Karpas-422 (cell line): ENCODE measurements at regions not wholly inside any gene's neighbourhood (a gene's known extent, or its start where the extent isn't known, plus 50 kb on each side); places are given as distances from the start of the nearest gene placed in this dataset.

ENCODE experiments used
- DNase-seq: peaks from one replicate; pipeline ENCODE4 v3.0.0-alpha.2; 2015
- H2AFZ ChIP-seq: fragments of 200-600 bp; sonication (generic); 2 replicates; pipeline ENCODE4 v1.6.1; 2014; ENCODE audit warnings: antibody characterized with exemption, low read length, mixed read lengths
- H3K27ac ChIP-seq: fragments of 200-600 bp; sonication (generic); 2 replicates; pipeline ENCODE4 v1.5.1; 2014; ENCODE audit warnings: mild to moderate bottlenecking, low read length, moderate library complexity
- H3K27me3 ChIP-seq: fragments of 200-600 bp; sonication (generic); 2 replicates; pipeline ENCODE4 v1.6.1; 2014; ENCODE audit warnings: low read length, mixed read lengths
- H3K36me3 ChIP-seq: fragments of 200-600 bp; sonication (generic); 2 replicates; pipeline ENCODE4 v1.6.1; 2014; ENCODE audit warnings: low read length, mixed read lengths; ENCODE audit not compliant: insufficient read depth
- H3K4me1 ChIP-seq: fragments of 200-600 bp; sonication (generic); 2 replicates; pipeline ENCODE4 v1.6.1; 2014; ENCODE audit warnings: mild to moderate bottlenecking, low read length, mixed read lengths
- H3K4me2 ChIP-seq: fragments of 200-600 bp; sonication (generic); 2 replicates; pipeline ENCODE4 v1.6.1; 2014; ENCODE audit warnings: low read length, low read depth, mild to moderate bottlenecking; ENCODE audit not compliant: poor library complexity, severe bottlenecking
- H3K4me3 ChIP-seq: fragments of 200-600 bp; sonication (generic); 2 replicates; pipeline ENCODE4 v1.5.1; 2014; ENCODE audit warnings: mild to moderate bottlenecking, antibody characterized with exemption, low read length, mixed read lengths
- H3K79me2 ChIP-seq: fragments of 200-600 bp; sonication (generic); 2 replicates; pipeline ENCODE4 v1.6.1; 2014; ENCODE audit warnings: mild to moderate bottlenecking, low read length, mixed read lengths
- H3K9ac ChIP-seq: fragments of 200-600 bp; sonication (generic); 2 replicates; pipeline ENCODE4 v1.6.0; 2014; ENCODE audit warnings: low read length
- H3K9me2 ChIP-seq: fragments of 200-600 bp; sonication (generic), shearing (Covaris generic); replicated peaks from 2 replicates; pipeline ENCODE4 v1.6.0; 2014; ENCODE audit warnings: mild to moderate bottlenecking, low read length, moderate library complexity; ENCODE audit not compliant: insufficient read depth
- H3K9me3 ChIP-seq: fragments of 300-700, 200-600 bp; sonication (generic); 2 replicates; pipeline ENCODE4 v1.6.1; 2014; ENCODE audit warnings: low read length, mixed read lengths
- H4K20me1 ChIP-seq: fragments of 200-600 bp; sonication (generic); 2 replicates; pipeline ENCODE4 v1.6.1; 2014; ENCODE audit warnings: mild to moderate bottlenecking, antibody characterized with exemption, low read length, low read depth; ENCODE audit not compliant: insufficient read depth

DNA sequence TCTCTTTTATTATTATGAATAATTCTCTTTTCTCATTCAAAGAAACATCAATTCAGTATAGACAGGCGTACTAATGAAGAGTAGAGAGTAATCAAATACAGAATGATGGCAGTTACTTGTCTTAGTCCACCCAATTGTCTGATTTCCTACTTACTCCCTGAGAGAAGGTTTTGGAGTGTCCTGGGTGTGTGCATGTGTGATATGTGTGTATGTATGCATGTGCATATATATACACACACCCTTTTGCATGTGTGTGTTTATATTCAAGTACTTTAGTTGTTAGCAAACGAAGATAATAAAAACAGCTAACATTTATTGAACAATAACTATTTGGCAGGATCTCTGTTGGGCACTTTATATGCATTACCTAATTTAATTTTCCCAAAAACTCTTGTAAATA is 63.2 kb upstream of the CCDC190 start:
- H3K4me3 ChIP-seq = no peak overlapping the region
- H3K27me3 ChIP-seq = no peaks in the 10 kb centered on the region
- H3K79me2 ChIP-seq = no peaks in the 10 kb centered on the region
- no peaks in the 10 kb centered on the region for H4K20me1 ChIP-seq
- no peak for DNase-seq
- H3K27ac ChIP-seq = no peak overlapping the region
- H3K9ac ChIP-seq = no peak overlapping the region
- H3K9me2 ChIP-seq = no peaks in the 10 kb centered on the region
- no peak overlapping the region for H3K4me2 ChIP-seq
- no peak overlapping the region for H2AFZ ChIP-seq
- H3K4me1 ChIP-seq = no peaks in the 10 kb centered on the region
- no peaks in the 10 kb centered on the region for H3K9me3 ChIP-seq
- no peaks in the 10 kb centered on the region for H3K36me3 ChIP-seq

DNA sequence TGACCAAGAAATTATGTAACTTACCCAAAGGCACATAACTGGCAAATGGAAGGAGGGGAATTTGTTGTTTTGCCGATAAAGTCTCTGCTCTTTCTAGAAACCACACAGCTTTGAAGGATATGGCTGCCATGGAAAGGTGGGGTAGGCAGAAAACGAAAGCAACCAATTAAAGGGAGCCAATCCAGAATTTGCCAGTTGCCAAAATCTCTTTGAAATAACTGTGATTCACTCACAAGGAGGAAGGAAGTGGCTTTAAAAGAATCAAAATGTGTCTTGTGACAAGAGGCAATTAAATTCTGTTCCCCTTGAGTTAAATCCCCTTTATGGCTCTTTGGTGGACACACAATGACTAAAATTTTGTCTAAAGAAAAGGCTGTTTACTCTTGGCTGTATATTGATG is 61.2 kb upstream of the CCDC190 start:
- H2AFZ ChIP-seq = no peak overlapping the region
- no peaks in the 10 kb centered on the region for H3K9me2 ChIP-seq
- no peaks in the 10 kb centered on the region for H3K79me2 ChIP-seq
- H3K4me1 ChIP-seq = no peaks in the 10 kb centered on the region
- no peaks in the 10 kb centered on the region for H4K20me1 ChIP-seq
- H3K27me3 ChIP-seq = no peaks in the 10 kb centered on the region
- no peaks in the 10 kb centered on the region for H3K9me3 ChIP-seq
- no peak overlapping the region for H3K4me2 ChIP-seq
- no peak overlapping the region for H3K4me3 ChIP-seq
- DNase-seq = no peak
- H3K27ac ChIP-seq = no peak overlapping the region
- H3K9ac ChIP-seq = no peak overlapping the region
- no peaks in the 10 kb centered on the region for H3K36me3 ChIP-seq

- H3K9me2 ChIP-seq = no peaks in the 10 kb centered on the region
- H3K27me3 ChIP-seq = no peaks in the 10 kb centered on the region
- no peaks in the 10 kb centered on the region for H3K79me2 ChIP-seq
- H3K4me2 ChIP-seq = no peak overlapping the region
- no peak overlapping the region for H3K27ac ChIP-seq
- H4K20me1 ChIP-seq = no peaks in the 10 kb centered on the region
- DNase-seq = no peak
- no peaks in the 10 kb centered on the region for H3K36me3 ChIP-seq
- no peak overlapping the region for H2AFZ ChIP-seq
- H3K4me1 ChIP-seq = no peaks in the 10 kb centered on the region
- H3K9ac ChIP-seq = no peak overlapping the region
- no peak overlapping the region for H3K4me3 ChIP-seq
- no peaks in the 10 kb centered on the region for H3K9me3 ChIP-seq
These were observed 60.3 kb upstream of the CCDC190 start for GRCh38 chr1:162921311-162921710.

DNA sequence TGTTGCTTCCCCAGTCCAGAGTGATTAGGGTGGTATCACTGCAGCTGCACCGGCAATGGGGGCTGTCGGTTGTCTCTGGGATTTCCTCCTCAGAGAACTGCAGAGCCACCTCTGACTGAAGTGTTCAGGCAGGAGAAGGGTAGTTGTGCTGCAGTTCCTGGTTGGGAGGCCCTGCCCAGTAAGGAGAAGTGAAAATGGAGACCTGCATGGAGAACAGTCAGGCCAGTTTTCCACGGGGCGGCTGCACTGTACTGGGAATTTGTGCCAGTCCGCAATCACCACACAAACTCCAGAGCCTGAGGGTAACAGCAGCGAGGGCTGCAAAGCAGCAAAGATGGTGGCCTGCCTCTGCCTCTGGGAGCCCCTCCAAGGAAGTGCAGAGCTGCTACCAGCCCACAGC is 58.1 kb upstream of the CCDC190 start:
- Histone ChIP-seq H3K4me2 (no peak overlapping the region), H3K36me3 (no peaks in the 10 kb centered on the region), H2AFZ (no peak overlapping the region), H3K79me2 (no peaks in the 10 kb centered on the region), H3K4me1 (no peaks in the 10 kb centered on the region), H3K9ac (no peak overlapping the region), H3K9me2 (no peaks in the 10 kb centered on the region), H3K4me3 (no peak overlapping the region), H3K27me3 (no peaks in the 10 kb centered on the region), H4K20me1 (no peaks in the 10 kb centered on the region), H3K9me3 (no peaks in the 10 kb centered on the region), H3K27ac (no peak overlapping the region)
- DNase-seq = no peak

DNA sequence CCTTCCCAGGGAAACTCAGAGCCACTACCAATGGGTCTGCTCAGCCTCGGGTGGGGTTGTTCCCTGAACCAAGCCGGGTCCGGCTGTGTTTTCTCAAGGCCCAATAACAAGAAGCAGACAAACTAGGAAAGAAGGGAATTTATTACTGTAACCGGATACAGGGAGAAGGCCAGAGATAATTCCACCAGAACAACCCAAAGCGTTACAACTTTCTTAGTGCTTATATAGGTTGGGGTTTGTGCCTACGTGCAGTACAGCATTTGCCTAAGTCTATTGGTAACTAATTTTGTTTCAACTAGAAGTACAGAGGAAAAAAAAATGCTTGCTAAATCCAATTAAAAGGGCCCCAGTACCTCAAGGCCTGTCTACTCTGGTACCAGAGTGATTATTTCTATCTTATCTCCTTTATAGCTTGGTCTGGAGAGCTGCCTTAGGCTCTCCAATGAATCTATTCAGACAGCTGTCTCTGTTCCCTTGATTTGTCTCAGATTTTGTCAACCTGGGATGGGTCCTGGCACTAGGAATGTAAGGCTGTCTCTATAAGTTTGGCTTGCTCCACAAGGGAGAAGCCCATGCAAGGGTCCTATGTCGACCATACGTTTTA is 57.3 kb upstream of the CCDC190 start:
- no peaks in the 10 kb centered on the region for H3K4me1 ChIP-seq
- H3K9ac ChIP-seq = no peak overlapping the region
- H3K27ac ChIP-seq = no peak overlapping the region
- no peaks in the 10 kb centered on the region for H3K27me3 ChIP-seq
- H3K4me2 ChIP-seq = no peak overlapping the region
- H2AFZ ChIP-seq = no peak overlapping the region
- H3K36me3 ChIP-seq = no peaks in the 10 kb centered on the region
- no peaks in the 10 kb centered on the region for H3K79me2 ChIP-seq
- no peaks in the 10 kb centered on the region for H3K9me2 ChIP-seq
- H3K9me3 ChIP-seq = no peaks in the 10 kb centered on the region
- no peaks in the 10 kb centered on the region for H4K20me1 ChIP-seq
- DNase-seq = no peak
- no peak overlapping the region for H3K4me3 ChIP-seq

- Histone ChIP-seq H3K4me3 (no peak overlapping the region), H3K27ac (no peak overlapping the region), H3K36me3 (no peaks in the 10 kb centered on the region), H3K4me1 (no peaks in the 10 kb centered on the region), H3K9ac (no peak overlapping the region), H2AFZ (no peak overlapping the region), H3K4me2 (no peak overlapping the region), H3K9me2 (no peaks in the 10 kb centered on the region), H3K79me2 (no peaks in the 10 kb centered on the region), H3K9me3 (no peaks in the 10 kb centered on the region), H3K27me3 (no peaks in the 10 kb centered on the region), H4K20me1 (no peaks in the 10 kb centered on the region)
- DNase-seq = no peak
These were observed 56.0 kb upstream of the CCDC190 start for GRCh38 chr1:162916821-162917613.

DNA sequence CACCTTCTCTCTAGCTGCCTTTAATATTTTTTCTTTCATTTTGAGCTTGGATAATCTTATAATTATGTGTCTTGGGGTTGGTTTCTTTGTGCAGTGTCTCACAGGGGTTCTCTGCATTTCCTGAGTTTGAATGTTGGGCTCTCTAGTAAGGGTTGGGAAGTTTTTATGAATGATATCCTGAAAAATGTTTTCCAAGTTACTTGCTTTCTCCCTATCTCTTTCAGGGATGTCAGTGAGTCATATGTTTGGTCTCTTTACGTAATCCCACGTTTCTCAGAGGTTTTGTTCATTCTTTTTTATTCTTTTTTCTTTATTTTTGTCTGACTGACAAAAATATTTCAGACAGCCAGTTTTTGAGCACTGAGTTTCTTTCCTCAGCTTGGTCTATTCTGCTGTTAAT is 55.4 kb upstream of the CCDC190 start:
- DNase-seq = no peak
- no peak overlapping the region for H2AFZ ChIP-seq
- no peaks in the 10 kb centered on the region for H3K36me3 ChIP-seq
- no peak overlapping the region for H3K4me3 ChIP-seq
- no peaks in the 10 kb centered on the region for H3K79me2 ChIP-seq
- H3K9me3 ChIP-seq = no peaks in the 10 kb centered on the region
- no peak overlapping the region for H3K4me2 ChIP-seq
- H3K27ac ChIP-seq = no peak overlapping the region
- H3K9ac ChIP-seq = no peak overlapping the region
- H4K20me1 ChIP-seq = no peaks in the 10 kb centered on the region
- H3K4me1 ChIP-seq = no peaks in the 10 kb centered on the region
- no peaks in the 10 kb centered on the region for H3K9me2 ChIP-seq
- H3K27me3 ChIP-seq = no peaks in the 10 kb centered on the region

DNA sequence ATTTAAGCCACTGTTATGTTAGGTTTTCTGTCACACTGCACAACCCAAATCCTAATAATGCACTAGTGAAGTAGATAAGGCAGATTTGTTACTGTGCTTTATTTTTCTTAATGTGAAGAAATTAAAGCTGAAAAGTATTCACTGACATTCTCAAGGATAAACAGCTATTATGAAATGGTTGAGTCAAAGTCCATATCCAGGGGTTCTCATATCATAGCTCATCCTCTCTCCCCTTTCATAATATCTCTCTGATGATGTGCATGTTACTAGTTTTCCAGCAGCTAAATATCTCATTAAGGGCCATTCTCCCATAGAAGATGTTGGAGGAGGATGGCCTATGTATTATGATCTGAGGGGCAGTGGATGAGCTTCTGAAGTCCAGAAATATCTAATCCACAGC is 53.6 kb upstream of the CCDC190 start:
- Histone ChIP-seq H2AFZ (no peak overlapping the region), H4K20me1 (no peaks in the 10 kb centered on the region), H3K9ac (no peak overlapping the region), H3K4me2 (no peak overlapping the region), H3K4me1 (peaks cover 6% of the 10 kb centered on the region), H3K36me3 (no peaks in the 10 kb centered on the region), H3K27me3 (no peaks in the 10 kb centered on the region), H3K9me3 (no peaks in the 10 kb centered on the region), H3K9me2 (no peaks in the 10 kb centered on the region), H3K79me2 (no peaks in the 10 kb centered on the region), H3K27ac (no peak overlapping the region), H3K4me3 (no peak overlapping the region)
- no peak for DNase-seq
